ENCODE measurements at regions not wholly inside any gene's neighbourhood (a gene's known extent, or its start where the extent isn't known, plus 50 kb on each side); places are given as distances from the start of the nearest gene placed in this dataset.

GRCh38 chr7:106812027-106812643, 52.9 kb upstream of the PIK3CG start:
- no peak for DNase-seq

GRCh38 chr7:106813705-106814305, 51.3 kb upstream of the PIK3CG start:
- DNase-seq, result no peak

GRCh38 chr7:106814887-106815286, 50.2 kb upstream of the PIK3CG start:
- no peak for DNase-seq

All from NCI-H2171 (cell line).